ENCODE measurements at regions not wholly inside any gene's neighbourhood (a gene's known extent, or its start where the extent isn't known, plus 50 kb on each side); places are given as distances from the start of the nearest gene placed in this dataset.

GRCh38 chr18:75500545-75500944, 73.0 kb upstream of the SMIM21 start:
- TF ChIP-seq POLR2A (IDR thresholded peaks at IDR 0.05; ENCODE audit: low read length), result no peak
- TF ChIP-seq GATA1 (IDR thresholded peaks at IDR 0.05; ENCODE audit: low read depth, low read length), result no peak
